Right renal cortex interstitium (tissue), 3 donors: ENCODE measurements at regions not wholly inside any gene's neighbourhood (a gene's known extent, or its start where the extent isn't known, plus 50 kb on each side); places are given as distances from the start of the nearest gene placed in this dataset.

Experiments used
- DNase-seq, 3 donors: peaks; one replicate each; pipeline ENCODE4 v3.0.0-alpha.2; 2013; ENCODE audit warnings: low read depth in 3 of 3, low spot score in 2 of 3

DNA sequence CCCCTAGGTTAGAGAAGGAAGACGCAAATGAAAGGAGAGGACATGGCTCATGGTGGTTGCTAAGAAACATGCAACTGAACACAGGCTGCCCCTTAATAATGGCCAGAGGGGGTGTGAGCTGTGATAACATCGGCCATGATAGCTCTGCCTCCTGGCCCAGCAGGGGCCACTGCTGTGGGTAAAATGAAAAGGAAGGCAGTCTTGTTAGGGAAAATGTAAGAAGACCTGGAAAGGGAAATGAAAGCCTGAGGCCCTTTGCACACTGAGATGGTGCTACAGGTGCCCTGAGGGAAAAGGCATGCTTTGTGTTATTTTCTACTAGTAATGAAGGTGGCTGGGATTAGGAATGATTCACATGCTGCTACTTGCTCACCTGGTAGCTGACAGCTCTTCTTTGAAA is 123.6 kb upstream of the MID1 start:
- no peak for DNase-seq

DNA sequence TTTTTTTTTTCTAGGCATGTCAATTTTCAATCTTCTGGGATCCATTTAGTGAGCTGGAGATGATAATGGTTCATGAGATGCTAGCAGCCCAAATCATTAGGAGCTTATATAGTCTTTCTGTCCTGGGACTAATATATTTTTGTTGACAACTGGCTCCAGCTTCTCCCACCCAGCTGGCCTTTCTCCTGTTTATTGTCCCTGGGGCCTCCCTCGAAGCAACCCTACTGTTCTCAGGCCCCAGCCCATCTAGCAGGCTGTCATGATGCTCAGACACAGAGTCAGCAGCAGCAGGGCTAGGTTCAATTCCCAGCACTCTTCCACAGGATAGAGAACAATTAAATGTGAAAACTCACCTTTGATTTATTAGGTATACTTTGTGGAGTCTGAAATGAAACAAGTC is 127.6 kb upstream of the MID1 start:
- DNase-seq, result no peak

DNA sequence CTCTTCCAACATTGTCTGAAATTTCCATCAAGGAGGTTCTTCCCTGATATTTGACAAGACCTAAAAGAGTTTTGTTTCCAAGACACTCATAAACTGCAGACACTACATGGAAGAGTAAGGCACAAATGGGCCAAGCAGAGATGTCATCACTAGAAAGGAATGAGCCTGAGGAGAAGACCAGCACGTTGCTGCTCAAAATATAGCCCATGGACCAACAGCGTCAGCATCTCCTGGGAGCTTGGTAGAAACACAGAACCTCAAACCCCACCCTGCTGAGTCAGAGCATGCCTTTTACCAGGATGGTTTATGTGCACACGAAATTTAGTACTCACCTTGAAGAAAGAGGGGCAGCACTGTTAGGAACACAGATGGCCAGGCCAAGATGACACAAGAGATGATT is 128.7 kb upstream of the MID1 start:
- DNase-seq, result no peak

DNA sequence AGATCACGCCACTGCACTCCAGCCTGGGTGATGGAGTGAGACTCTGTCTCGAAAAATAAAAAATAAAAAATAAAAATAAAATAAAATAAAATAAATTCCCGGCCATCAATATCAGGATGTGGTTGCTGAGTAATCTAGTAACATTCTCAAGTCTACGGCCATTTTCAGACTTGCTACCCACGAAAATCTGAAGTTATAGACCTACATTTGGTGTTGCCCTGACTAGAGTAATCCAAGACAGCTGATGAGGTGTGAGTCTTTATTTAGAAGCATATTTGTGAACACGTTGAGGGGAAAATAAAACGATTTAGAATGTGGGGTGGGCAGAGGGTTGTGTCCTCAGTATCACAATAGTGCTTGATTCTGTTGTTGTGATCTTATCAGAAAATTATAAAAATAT is 130.2 kb upstream of the MID1 start:
- no peak for DNase-seq

DNA sequence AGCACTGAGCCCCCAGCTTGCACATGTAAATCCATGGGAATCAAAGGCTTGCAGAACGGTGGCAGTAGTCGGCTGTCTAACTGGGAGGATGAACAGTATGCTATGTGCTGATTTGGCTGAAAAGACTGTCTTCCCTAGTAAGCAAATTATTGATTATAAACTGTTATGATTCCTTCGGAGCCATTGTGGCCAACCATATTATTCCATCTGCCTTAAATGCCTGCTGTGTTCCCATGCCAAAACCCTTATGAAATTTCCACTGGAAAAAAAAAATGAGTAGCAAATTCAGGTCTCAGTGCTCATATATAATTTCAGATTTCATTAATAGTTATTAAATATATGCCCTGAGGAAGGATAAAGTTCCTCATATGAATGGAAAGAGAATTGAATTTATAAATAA is 132.7 kb upstream of the MID1 start:
- DNase-seq, result no peak

DNA sequence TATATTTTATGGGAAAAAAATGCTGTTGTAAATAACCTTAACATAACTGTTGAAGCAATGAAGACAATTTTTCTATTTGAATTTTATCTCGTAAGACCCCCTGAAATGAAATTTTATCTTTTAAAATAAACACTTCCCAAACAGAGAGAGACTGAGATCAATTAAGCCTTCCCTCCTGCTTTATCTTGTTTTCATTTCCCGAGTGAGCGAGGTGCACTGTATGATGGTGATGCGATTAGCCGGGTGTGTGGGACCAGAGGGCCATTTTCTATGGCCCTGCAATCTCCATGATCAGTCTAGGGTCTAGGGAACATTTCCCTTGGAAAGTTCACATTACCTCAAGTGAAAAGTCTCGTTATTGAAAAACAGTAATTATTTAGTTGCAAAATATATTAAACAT is 134.1 kb upstream of the MID1 start:
- no peak for DNase-seq

DNA sequence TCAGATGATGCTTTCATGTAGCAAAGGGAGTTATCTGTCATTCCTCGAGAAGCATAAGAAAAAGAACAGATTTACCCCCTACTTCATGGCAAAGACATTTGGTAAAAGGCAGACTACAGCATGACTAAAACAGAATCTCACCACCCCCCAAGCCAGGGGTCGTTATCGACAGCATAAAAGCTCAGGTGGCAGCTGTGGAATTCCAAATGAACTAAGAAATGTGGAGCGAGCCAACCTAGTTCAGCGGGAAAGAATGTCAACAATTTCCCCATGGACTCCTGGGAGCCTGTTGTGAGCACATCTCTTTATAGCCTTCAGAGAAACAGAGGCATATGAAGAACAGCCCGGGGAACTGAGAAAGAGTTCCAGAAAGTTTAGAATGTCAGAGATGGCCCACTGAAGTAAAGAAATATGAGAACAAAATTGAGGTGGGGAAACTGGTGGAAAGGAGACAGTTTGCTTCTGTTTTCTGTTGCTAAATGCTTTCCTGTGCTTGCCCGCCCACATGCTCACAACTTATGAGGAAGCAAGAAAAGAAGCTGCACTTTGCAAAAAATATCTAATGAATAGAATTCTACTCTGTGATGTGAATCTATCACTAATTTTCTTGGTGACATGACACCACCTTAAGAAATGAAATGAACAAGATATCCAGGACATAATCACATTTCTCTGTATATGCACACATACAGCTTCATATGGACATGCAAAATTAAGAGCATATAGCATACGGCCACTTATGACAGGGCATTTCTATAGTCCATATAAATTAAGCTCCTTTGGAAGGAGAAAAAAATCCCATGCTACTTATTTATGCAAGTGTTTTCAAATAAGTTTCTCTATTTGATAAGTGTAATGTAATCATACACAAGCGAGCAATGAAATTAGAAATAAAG is 135.3 kb upstream of the MID1 start:
- no peak for DNase-seq

DNA sequence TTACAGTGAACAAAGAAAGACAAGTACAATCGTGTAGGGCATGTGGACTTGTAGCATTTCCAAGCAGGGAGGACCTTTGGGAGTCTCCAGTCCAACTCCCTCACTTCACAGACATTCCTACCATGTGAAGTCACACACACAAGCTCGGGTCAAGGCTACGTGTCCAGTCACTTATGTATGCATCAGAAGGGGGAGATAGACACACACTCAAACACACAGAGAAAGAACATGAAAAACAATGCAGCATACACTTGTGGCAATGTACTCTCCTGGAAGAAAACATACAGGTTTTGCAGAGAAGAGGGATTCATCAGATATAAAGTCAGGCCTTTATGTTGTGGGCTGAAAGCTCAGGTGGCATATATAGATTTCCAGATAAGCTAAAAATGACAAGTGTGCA is 136.1 kb upstream of the MID1 start:
- DNase-seq, result no peak

DNA sequence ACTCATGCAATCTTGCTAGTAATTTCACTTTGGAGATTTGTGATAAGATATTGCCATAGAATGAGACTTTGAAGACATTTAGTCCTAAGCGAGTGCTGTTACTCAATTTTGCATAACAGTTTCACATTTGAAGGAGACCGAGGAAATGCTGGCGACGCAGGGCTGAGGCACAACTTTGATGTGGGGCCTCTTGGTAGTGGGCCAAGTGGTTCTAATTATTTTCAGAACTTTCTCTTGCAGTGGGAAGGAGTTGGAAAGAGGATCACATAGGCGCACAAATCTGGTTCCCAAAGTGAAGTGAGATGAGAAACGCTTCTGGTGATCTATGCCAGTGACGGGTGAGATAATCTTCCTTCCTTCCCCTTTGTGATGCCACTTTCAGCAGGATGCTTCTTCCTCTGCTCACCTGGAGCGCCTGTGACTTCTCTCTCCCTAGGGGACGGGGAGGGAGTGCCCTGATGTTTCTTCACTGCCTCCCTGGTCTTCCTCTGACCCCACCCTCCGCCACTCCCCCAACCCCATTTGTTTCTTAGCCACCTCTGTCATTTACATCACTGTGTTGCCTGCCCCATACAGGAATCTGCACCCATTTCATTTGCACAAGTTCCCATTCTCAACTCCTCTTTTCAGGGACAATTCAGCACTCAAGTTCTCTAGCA is 138.9 kb upstream of the MID1 start:
- no peak for DNase-seq

DNA sequence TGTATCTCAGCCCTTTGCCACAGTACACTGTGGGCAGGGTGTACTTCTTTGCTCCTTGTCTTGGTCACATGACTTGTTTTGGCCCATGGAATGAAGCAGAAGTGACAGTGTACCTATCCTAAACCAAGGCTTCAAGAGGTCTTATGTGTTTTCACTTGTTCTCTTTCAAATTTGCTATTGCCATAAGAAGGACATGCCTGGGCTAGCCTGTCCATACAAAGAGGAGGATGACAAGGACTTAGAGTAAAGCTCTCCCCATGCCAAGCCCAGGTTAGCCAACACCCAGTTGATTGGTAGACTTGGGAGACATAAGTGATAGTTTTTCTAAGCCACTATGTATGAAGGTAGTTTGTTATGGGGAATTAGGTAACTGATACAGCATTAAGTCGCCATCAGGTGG is 141.1 kb upstream of the MID1 start:
- DNase-seq, result no peak

DNA sequence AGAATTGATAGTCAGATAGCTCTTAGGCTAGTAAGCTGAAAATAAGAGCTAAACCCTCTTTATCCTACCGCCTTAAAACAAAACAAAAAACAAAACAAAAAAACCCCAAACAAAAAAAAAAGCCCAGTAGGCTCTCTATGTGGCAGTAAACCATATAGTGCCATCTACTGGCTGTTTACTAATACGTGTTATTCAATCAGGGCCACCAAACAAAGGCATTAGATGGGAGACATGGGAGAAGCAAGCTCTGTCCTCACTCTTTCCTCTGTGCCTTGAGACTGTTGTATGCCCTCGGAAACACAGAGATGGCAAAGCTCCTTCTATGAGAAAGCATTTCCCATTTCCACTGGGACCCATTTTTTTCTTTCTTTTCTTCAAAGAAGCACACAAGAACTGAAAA is 148.8 kb upstream of the MID1 start:
- DNase-seq, result no peak

DNA sequence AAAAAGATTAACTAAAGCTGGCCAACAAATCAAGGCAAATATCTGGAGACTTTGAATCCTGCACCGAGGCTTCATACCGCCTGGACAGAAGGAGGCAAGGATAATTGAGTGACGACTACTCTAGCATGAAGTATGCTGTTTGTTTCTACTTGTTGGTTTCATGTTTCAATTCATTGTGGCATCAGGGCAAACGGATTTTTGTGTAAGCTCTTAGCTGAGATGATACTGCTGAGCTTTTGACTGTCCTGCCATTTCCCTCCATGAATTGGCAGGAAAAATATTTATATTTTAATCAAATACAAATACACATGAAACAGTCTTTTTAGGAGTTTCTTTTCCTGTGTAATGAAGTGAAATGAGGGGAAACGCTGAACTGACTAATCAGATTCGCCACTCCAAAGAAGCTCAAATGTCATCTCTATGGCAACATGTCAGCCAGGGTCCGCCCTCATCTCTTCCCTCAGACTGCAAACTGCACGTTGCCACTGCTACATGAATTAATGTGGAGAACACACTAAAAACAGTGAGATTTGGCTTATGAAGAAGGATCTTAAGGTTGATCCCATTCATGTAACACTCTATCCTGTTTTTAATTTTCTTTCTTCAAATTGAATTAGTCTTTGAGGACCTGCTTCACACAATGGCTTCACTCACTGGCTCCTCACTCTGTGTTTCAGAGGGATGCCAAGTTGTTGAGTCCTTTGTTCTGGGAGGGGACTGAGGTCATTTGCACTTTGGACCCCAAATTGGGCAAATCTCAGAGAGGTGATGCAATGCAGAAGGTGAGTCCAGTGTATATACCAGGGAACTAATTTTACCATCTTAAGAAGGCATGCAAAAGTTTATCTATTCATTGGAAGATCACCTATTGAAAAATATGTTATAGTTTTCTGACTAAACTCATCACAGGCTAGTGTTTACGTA is 149.6 kb upstream of the MID1 start:
- DNase-seq, result peak in 1 of 3 donors; percentile 27

DNA sequence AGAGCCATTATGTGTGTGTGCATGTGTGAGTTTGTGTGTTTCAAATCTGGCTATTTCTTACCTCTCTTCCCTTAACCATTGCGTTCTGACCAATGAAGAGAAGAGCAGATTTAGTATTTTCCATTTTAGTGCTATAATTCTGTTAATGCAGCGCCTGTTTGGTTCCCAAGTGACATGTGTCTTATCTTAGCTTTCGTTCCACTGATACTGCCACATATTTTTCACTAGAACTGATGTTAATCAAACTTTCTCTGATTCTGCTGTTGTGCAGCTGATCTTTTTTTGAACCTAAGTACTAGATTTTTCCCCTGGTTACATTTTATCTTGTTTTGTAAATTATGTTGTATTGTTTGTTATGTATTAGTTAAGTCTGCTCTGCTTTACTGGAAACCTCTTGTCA is 152.9 kb upstream of the MID1 start:
- no peak for DNase-seq

DNA sequence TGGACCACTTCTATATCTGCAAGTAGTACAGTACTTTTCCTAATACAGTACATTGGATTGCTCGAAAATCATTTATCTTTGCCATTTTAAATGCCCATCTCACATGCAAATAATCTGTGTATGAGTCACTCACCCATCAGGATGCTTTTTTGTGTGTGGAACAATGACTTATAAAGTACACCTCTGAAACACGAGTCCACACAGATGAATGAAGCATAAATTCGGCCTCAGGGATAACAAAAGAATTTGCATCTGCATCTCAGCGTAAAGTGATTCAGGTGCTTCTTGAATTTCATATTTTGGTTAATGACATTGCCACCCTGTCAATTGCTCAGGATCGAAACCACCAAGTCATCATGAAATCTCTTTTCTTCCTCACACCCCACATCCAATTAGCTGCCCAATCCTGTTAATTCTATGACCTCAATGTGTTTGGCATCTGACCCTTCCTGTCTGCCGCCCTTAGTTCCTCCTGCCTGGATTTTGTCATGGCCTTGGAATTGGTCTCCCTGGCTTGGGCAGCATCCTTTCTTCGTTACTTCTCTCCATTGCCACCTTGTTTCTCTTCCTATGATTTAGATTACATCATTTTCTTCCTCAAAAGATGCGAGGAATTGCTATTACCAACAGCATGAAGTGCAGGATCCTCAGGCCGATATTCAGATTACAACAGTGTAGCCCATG is 161.6 kb upstream of the MID1 start:
- no peak for DNase-seq

DNA sequence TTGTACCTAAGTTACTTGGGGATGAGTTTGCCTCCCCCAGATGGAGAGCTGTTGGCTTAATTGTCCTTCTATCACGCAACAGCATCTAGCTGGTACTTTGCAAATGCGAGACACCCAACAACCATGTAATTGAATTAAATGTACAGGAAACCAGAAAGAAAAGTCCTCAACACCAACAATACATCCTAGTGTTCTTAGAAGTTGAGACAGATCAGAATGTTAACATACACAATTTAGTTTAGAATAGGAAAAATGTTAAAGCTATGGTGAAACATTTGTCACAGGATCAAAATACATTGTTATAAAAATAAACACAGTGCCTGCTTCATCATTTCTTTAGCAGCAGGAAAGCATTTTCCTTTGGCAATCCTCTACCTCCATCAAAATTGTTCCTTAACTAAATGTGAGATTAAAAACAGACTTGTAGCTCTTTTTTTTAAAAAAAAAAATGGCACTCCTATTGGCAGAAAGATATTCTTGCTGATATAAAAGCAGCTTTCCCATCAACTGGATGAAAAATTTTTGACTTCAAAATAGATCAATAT is 163.1 kb upstream of the MID1 start:
- DNase-seq, result no peak

DNA sequence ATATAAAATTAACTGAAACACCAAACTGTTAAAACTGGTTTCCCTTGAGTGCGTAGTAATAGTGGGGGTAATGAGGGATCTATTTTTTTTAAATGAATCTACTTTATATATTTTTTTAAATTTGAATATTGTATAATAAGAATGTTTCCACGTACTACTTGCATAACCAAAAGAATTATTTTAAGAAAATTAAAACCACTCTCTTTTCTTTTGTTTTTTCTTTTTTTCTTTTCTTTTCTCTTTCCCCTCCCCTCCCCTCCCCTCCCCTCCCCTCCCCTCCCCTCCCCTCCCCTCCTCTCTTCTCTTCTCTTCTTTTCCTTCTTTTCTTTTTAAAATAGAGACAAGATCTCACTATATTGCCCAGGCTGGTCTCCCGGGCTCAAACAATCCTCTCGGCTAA is 166.9 kb upstream of the MID1 start:
- DNase-seq, result no peak

DNA sequence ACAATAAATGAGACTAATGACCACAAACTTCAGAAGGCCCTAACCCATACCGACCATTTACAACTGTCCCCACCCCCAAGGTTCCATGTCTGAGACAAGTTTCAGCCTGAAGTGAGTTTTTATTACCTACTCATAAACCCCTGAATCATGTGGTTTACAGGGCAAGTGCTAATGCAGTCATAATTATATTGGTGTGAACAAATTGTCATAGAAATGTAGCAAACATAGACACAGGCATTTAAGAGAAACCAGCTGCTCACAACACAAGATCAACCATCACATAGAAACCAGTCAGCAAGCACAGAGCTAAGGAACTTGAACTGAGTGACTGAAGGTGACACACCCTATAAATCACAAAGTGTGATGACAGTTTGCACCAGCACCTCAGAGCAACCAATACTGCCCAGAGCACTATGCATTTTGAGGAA is 173.8 kb upstream of the MID1 start:
- peak in 2 of 3 donors; percentile 16 to 27 for DNase-seq

DNA sequence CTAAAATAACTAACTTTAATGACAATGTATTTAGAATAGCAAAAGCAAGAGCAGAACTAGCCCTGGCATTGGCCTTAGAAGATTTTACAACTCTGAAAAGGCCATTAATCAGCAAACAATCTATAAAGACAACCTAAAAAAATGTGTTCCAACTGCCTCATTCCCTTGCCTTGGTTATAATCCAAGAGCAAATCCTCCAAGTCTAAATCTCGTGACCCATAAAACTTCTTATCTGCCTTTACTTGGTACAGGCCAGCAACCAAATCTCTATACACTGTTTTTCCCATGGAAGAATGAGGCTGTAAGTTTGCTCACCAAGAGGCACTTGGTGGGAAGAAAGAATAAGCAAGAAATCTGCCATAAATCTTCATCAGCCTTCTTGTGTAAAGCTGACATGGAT is 175.3 kb upstream of the MID1 start:
- DNase-seq, result no peak

DNA sequence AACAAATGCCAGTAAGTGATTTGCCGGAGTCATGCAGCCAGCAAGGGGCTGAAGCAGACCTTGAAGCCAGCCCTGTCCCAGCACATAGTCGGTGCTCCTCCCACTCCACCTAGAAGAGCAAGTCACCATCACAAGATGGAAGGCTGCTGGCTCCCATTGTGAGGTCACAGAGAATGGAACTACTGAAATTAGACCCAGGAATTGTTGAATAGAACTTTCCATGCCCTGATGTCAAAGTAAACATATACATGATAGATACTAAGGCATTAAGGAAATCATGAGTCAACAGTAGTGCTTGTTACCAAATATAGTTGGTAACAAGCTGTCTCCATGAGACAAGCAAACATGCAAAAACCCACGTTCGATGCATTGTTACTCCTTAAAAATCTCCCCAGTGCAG is 177.1 kb upstream of the MID1 start:
- no peak for DNase-seq

DNA sequence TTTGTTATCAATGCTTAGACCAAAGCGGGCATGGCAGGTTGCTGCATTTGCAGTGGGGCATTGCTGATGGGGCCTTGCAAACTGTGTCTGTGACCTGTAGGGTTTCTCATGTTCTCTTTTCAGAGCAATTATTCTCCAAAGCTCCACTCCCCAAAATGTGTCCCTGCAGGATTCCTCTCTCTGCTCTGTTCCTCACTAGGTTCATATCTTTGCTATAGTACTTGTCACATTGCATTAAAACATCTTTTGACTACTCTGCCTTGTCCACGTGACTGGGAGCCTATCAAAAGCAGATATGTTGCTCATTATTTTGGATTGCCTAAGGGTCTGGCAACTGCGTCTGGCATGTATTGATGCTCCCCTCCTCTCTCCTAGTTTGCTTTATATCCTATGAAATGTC is 177.7 kb upstream of the MID1 start:
- DNase-seq, result no peak
